K562 (cell line): ENCODE measurements at regions not wholly inside any gene's neighbourhood (a gene's known extent, or its start where the extent isn't known, plus 50 kb on each side); places are given as distances from the start of the nearest gene placed in this dataset.

Source experiments
- ATAC-seq: fragments of 200-7000 bp; cut with Tn5 transposase; 3 replicates; pipeline ENCODE4 v1.9.1; 2020; ENCODE audit warnings: moderate library complexity
- BruUV-seq: library from RNA; stranded (reverse); fragments of 400-500 nt; replicated peaks from 2 replicates; lab custom pipeline; 2021; lab: Mats Ljungman, UMichigan
- CTCF ChIA-PET: fragments of 300-600 bp; formaldehyde crosslinking; extraction: SDS; loops from one replicate; lab custom pipeline; 2021; ENCODE audit warnings: low intra/inter-chr PET ratio; lab: Yijun Ruan, JAX
- POLR2A ChIA-PET: fragments of 300-600, 350-650 bp; sonication (Branson Sonifier 250); formaldehyde crosslinking; extraction: SDS; loops from one replicate; lab custom pipeline; 2021; ENCODE audit warnings: antibody characterized with exemption, inconsistent platforms; lab: Yijun Ruan, JAX
- DNase-seq, 4 experiments: peaks; one replicate each; pipeline versions ENCODE4 v3.0.0 to v3.0.0-alpha.2; 2011 to 2018; ENCODE audit warnings: low spot score in 3 of 4, mixed read lengths in 3 of 4; ENCODE audit errors: extremely low read depth in 1 of 4
- FAIRE-seq: peaks from 2 replicates; lab custom pipeline; 2011; peaks lifted over from hg19 to GRCh38; lab: Jason Lieb, UNC
- H2AFZ ChIP-seq: 2 replicates; pipeline ENCODE4 v1.6.0; 2011; ENCODE audit warnings: low read depth, low read length, control low read depth, inconsistent platforms
- H3K27ac ChIP-seq: fragments of 200-600 bp; 3 replicates; pipeline ENCODE4 v1.8.0; 2011; ENCODE audit warnings: low read depth, mild to moderate bottlenecking, control low read depth, inconsistent platforms, low read length, moderate library complexity, mixed read lengths; ENCODE audit errors: extremely low read depth
- H3K27me3 ChIP-seq, 2 experiments: fragments of 300-600 bp in 1 of 2; 2 replicates in 1 of 2; 3 replicates in 1 of 2; pipeline versions ENCODE4 v1.6.0 to v1.8.0; 2011; ENCODE audit warnings: inconsistent platforms in 2 of 2, low read length in 2 of 2, mild to moderate bottlenecking in 1 of 2, mixed read lengths in 1 of 2, moderate library complexity in 1 of 2; ENCODE audit not compliant: control insufficient read depth in 2 of 2, insufficient read depth in 2 of 2
- H3K36me3 ChIP-seq: fragments of 300-600 bp; 3 replicates; pipeline ENCODE4 v1.8.0; 2011; ENCODE audit warnings: mild to moderate bottlenecking, low read length, inconsistent platforms; ENCODE audit not compliant: control insufficient read depth, insufficient read depth
- H3K4me1 ChIP-seq, 2 experiments: fragments of 200-600 bp in 1 of 2; replicated peaks in 1 of 2; 2 replicates in 1 of 2; 3 replicates in 1 of 2; pipeline versions ENCODE4 v1.5.1 to v1.8.0; 2011; ENCODE audit warnings: inconsistent platforms in 2 of 2, low read length in 2 of 2, mild to moderate bottlenecking in 1 of 2, mixed read lengths in 1 of 2, moderate library complexity in 1 of 2; ENCODE audit not compliant: control insufficient read depth in 2 of 2, insufficient read depth in 2 of 2
- H3K4me2 ChIP-seq: 2 replicates; pipeline ENCODE4 v1.6.1; 2011; ENCODE audit warnings: low read length, control low read depth, inconsistent platforms, mixed read lengths; ENCODE audit not compliant: insufficient read depth
- H3K4me3 ChIP-seq: fragments of 200-600 bp; sonication (generic), shearing (Covaris generic); 2 replicates; pipeline ENCODE4 v1.5.1; 2016; ENCODE audit warnings: control low read depth, inconsistent platforms
- H3K79me2 ChIP-seq: fragments of 200-600 bp; 3 replicates; pipeline ENCODE4 v1.8.0; 2011; ENCODE audit warnings: low read length, inconsistent platforms; ENCODE audit not compliant: control insufficient read depth, insufficient read depth
- H3K9ac ChIP-seq, 2 experiments: 2 replicates each; pipeline versions ENCODE4 v1.6.0 to v1.6.1; 2011; ENCODE audit warnings: low read depth in 2 of 2, low read length in 2 of 2, control low read depth in 1 of 2, inconsistent platforms in 1 of 2, mild to moderate bottlenecking in 1 of 2, mixed read lengths in 1 of 2; ENCODE audit not compliant: insufficient read depth in 1 of 2
- H3K9me1 ChIP-seq: one replicate; pipeline ENCODE4 v1.6.0; 2011; ENCODE audit warnings: inconsistent platforms, mild to moderate bottlenecking, low read length, moderate library complexity; ENCODE audit not compliant: control insufficient read depth, insufficient read depth
- H3K9me3 ChIP-seq: replicated peaks from 2 replicates; pipeline ENCODE4 v1.5.1; 2011; ENCODE audit warnings: low read depth, low read length, inconsistent platforms; ENCODE audit not compliant: control insufficient read depth, insufficient read depth
- H4K20me1 ChIP-seq: replicated peaks from 2 replicates; pipeline ENCODE4 v1.6.1; 2011; ENCODE audit warnings: low read length, inconsistent platforms, mixed read lengths; ENCODE audit not compliant: control insufficient read depth, insufficient read depth
- BHLHE40 ChIP-seq: IDR thresholded peaks from 2 replicates; pipeline ENCODE4 v1.6.1; 2011; ENCODE audit warnings: low read length, improper control_type of control experiment
- DNMT1 ChIP-seq: fragments of 450-650 bp; IDR thresholded peaks from 2 replicates; pipeline ENCODE4 v1.6.1; 2016; ENCODE audit warnings: antibody characterized with exemption, mild to moderate bottlenecking
- ELF1 ChIP-seq: fragments of 200-800 bp; sonication (Bioruptor generic); IDR thresholded peaks from 2 replicates; pipeline ENCODE4 v1.6.1; 2016; ENCODE audit warnings: missing genetic modification characterization, missing compliant biosample characterization
- GATA2 ChIP-seq: sonication (generic); formaldehyde crosslinking; IDR thresholded peaks from 2 replicates; pipeline ENCODE4 v1.4.0; 2020; ENCODE audit warnings: mild to moderate bottlenecking, missing genetic modification reagents
- MYBL2 ChIP-seq, 2 experiments: fragments of 450-650 bp in 1 of 2; sonication (generic) in 1 of 2; formaldehyde crosslinking in 1 of 2; IDR thresholded peaks; 2 replicates each; pipeline versions ENCODE4 v1.6.1 to v1.8.1; 2017 to 2022; ENCODE audit warnings: borderline replicate concordance in 1 of 2, inconsistent platforms in 1 of 2, low read depth in 1 of 2, mild to moderate bottlenecking in 1 of 2, missing genetic modification reagents in 1 of 2, moderate library complexity in 1 of 2
- NFE2L1 ChIP-seq: fragments of 450-650 bp; IDR thresholded peaks from 2 replicates; pipeline ENCODE4 v1.6.1; 2016; ENCODE audit warnings: missing genetic modification characterization, low read depth, mild to moderate bottlenecking, missing compliant biosample characterization, moderate library complexity, borderline replicate concordance
- RHOXF2B ChIP-seq: fragments of 250-450 bp; sonication (Bioruptor Pico); conservative IDR thresholded peaks from 2 replicates; pipeline ENCODE4 v1.5.1; 2021
- SLC30A9 ChIP-seq: fragments of 250-450 bp; sonication (Bioruptor Pico); IDR thresholded peaks from 2 replicates; pipeline ENCODE4 v1.8.0; 2022; ENCODE audit warnings: mild to moderate bottlenecking, moderate library complexity
- SMARCA5 ChIP-seq: fragments of 450-650 bp; IDR thresholded peaks from 2 replicates; pipeline ENCODE4 v1.6.1; 2016
- TEAD2 ChIP-seq: fragments of 450-650 bp; IDR thresholded peaks from 2 replicates; pipeline ENCODE4 v1.6.1; 2016; ENCODE audit warnings: missing genetic modification characterization, control low read depth, missing compliant biosample characterization
- ZC3H4 ChIP-seq: sonication (generic); formaldehyde crosslinking; IDR thresholded peaks from 2 replicates; pipeline ENCODE4 v1.9.0; 2021; ENCODE audit warnings: missing genetic modification reagents, borderline replicate concordance
- ZNF224 ChIP-seq: sonication (generic); formaldehyde crosslinking; IDR thresholded peaks from 2 replicates; pipeline ENCODE4 v1.8.0; 2022; ENCODE audit warnings: mild to moderate bottlenecking, missing genetic modification reagents
- ZNF436 ChIP-seq: fragments of 250-450, 450-650 bp; sonication (Bioruptor Pico); formaldehyde crosslinking; IDR thresholded peaks from 2 replicates; pipeline ENCODE4 v1.7.0; 2020; ENCODE audit warnings: mild to moderate bottlenecking
- ZNF507 ChIP-seq: conservative IDR thresholded peaks from 2 replicates; pipeline ENCODE4 v1.6.1; 2017; ENCODE audit warnings: missing genetic modification characterization, missing compliant biosample characterization
- WGBS: fragments of 100-300 bp; shearing (Covaris generic); methylation state at CpG from one replicate; pipeline ENCODE4 v1.1.6; 2016; ENCODE audit warnings: low coverage, mixed read lengths; ENCODE audit not compliant: insufficient coverage; ENCODE audit errors: missing lambda C conversion rate; 5-methylcytosine and 5-hydroxymethylcytosine counted together
- in situ Hi-C: fragments of 300-500 bp; cut with MboI; formaldehyde crosslinking; loops from 4 replicates; pipeline ENCODE4 v1.15.0; 2018; ENCODE audit warnings: inconsistent platforms, mixed read lengths
- intact Hi-C: fragments of 100-400 bp; cut with micrococcal nuclease; formaldehyde crosslinking; loops from 2 replicates; pipeline ENCODE4 v1.14.2; 2022
- TF ChIP-seq, protein P1 (sequence below): sonication (generic); formaldehyde crosslinking; IDR thresholded peaks from 2 replicates; pipeline ENCODE4 v1.8.0; 2022; ENCODE audit warnings: mild to moderate bottlenecking, low read depth, missing genetic modification reagents

DNA sequence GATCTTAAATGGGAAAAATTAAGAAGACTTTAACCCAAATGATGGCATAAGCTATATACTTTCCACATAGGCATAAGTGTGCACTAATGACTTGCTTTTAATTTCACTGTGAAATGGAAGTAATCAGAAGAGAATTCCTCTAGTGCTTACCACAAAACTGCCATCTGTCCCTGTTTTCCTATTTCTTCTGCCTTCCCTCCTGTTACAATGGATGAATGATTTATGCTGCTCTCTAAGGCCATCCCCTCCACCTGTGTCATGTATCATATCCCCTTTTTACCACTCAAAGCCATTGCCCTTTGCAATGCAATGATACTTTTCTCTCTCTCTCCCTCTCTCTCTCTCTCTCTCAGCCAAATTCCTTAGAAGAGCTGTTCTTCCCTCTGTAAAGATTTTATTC lies 109.1 kb downstream of the C12orf50 start:
- no peaks in the 10 kb centered on the region for H3K27me3 ChIP-seq
- POLR2A ChIA-PET = no interaction called here
- no TSS peak for BruUV-seq
- no peak overlapping the region for H3K9ac ChIP-seq
- H3K9me3 ChIP-seq = no peaks in the 10 kb centered on the region
- H3K27ac ChIP-seq = no peak overlapping the region
- FAIRE-seq = no peak
- no peak overlapping the region for H3K4me3 ChIP-seq
- no peak for DNase-seq
- H3K36me3 ChIP-seq = no peaks in the 10 kb centered on the region
- no peaks in the 10 kb centered on the region for H3K4me1 ChIP-seq
- H3K9me1 ChIP-seq = no peaks in the 10 kb centered on the region
- ATAC-seq = no peak
- in situ Hi-C loops = no loop called here
- no peaks in the 10 kb centered on the region for H4K20me1 ChIP-seq
- no peak for TF ChIP-seq ELF1 (tag)
- TF ChIP-seq, all 486 proteins: peak for 0
- CTCF ChIA-PET = no interaction called here
- Histone ChIP-seq H3K79me2 (no peaks in the 10 kb centered on the region), H3K4me2 (no peak overlapping the region), H2AFZ (no peak overlapping the region)
- intact Hi-C loops = no loop called here

DNA sequence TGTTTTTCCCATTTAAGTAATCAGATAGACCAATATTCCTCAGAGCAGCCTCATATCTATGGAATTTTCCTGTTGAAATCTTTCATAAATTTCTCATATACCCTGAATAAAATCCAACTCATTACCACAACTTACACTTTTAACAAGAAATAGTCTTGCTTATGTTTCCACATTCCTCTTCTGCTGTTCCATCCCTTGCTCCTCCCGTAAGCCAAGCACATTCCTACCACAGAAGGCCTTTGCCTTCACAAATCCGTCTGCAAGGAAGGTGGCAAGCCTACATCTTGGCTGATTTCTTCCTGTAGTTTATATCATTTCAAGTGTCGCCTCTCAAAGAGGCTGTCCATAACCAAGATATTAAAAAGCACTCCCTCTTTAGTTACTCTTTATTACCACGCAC lies 127.7 kb downstream of the C12orf50 start:
- no peak for FAIRE-seq
- ATAC-seq = no peak
- H4K20me1 ChIP-seq = no peaks in the 10 kb centered on the region
- in situ Hi-C loops = no loop called here
- H3K4me2 ChIP-seq = no peak overlapping the region
- no peak overlapping the region for H2AFZ ChIP-seq
- H3K9me3 ChIP-seq = no peaks in the 10 kb centered on the region
- no peak for DNase-seq
- no peak overlapping the region for H3K9ac ChIP-seq
- ChIA-PET POLR2A (no interaction called here), CTCF (no interaction called here)
- intact Hi-C loops = no loop called here
- no peak overlapping the region for H3K27ac ChIP-seq
- BruUV-seq = no TSS peak
- WGBS = 2% methylated on average over 4 of the region's 4 CpGs
- no peaks in the 10 kb centered on the region for H3K36me3 ChIP-seq
- no peaks in the 10 kb centered on the region for H3K9me1 ChIP-seq
- H3K4me3 ChIP-seq = no peak overlapping the region
- no peaks in the 10 kb centered on the region for H3K79me2 ChIP-seq
- H3K27me3 ChIP-seq = no peaks in the 10 kb centered on the region
- H3K4me1 ChIP-seq = no peaks in the 10 kb centered on the region
- TF ChIP-seq GATA2 (CRISPR knock-in tag) = no peak
- no peak for TF ChIP-seq RHOXF2B (CRISPR knock-in tag)
- TF ChIP-seq ZNF436 (CRISPR knock-in tag) = no peak
- TF ChIP-seq SLC30A9 (CRISPR knock-in tag) = no peak
- no peak for TF ChIP-seq TEAD2 (tag)
- no peak for TF ChIP-seq DNMT1
- no peak for TF ChIP-seq BHLHE40
- TF ChIP-seq MYBL2 (IDR thresholded peaks at IDR 0.05; ENCODE audit: low read depth) = no peak
- no peak for TF ChIP-seq MYBL2 (CRISPR knock-in tag; IDR thresholded peaks at IDR 0.05; ENCODE audit: borderline replicate concordance)
- TF ChIP-seq ZNF224 (CRISPR knock-in tag) = no peak
- TF ChIP-seq SMARCA5 = no peak
- no peak for TF ChIP-seq ZC3H4
- no peak for TF ChIP-seq NFE2L1 (tag)
- TF ChIP-seq, protein P1, sequence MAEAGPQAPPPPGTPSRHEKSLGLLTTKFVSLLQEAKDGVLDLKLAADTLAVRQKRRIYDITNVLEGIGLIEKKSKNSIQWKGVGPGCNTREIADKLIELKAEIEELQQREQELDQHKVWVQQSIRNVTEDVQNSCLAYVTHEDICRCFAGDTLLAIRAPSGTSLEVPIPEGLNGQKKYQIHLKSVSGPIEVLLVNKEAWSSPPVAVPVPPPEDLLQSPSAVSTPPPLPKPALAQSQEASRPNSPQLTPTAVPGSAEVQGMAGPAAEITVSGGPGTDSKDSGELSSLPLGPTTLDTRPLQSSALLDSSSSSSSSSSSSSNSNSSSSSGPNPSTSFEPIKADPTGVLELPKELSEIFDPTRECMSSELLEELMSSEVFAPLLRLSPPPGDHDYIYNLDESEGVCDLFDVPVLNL = no peak
- TF ChIP-seq ZNF507 (tag) = no peak
